ENCODE measurements at regions not wholly inside any gene's neighbourhood (a gene's known extent, or its start where the extent isn't known, plus 50 kb on each side); places are given as distances from the start of the nearest gene placed in this dataset.
"Not testable (repeated sequence)": the region's sequence is repeated elsewhere in the genome, so short reads cannot be mapped to it uniquely, and the experiment has no call there.

DNA sequence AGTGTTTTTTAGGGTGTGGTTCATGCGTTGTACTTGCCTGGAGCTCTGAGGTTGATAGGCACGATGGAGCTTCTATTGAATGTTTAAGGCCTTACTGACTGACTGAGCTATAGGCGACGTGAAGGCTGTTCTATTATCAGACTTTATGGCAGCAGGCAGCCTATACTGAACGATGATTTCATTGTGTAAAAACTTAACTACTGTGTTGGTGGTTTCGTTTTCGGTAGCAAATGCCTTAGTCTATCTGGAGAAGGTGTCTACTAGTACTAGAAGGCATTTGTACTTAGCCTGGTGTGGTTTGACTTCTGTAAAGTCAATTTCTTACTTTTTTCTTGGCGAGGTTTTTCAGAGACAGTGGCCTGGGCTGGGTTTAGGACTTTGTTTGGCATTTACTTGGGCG, 194.4 kb downstream of the OTOP1 start:
- TF ChIP-seq, protein P1, sequence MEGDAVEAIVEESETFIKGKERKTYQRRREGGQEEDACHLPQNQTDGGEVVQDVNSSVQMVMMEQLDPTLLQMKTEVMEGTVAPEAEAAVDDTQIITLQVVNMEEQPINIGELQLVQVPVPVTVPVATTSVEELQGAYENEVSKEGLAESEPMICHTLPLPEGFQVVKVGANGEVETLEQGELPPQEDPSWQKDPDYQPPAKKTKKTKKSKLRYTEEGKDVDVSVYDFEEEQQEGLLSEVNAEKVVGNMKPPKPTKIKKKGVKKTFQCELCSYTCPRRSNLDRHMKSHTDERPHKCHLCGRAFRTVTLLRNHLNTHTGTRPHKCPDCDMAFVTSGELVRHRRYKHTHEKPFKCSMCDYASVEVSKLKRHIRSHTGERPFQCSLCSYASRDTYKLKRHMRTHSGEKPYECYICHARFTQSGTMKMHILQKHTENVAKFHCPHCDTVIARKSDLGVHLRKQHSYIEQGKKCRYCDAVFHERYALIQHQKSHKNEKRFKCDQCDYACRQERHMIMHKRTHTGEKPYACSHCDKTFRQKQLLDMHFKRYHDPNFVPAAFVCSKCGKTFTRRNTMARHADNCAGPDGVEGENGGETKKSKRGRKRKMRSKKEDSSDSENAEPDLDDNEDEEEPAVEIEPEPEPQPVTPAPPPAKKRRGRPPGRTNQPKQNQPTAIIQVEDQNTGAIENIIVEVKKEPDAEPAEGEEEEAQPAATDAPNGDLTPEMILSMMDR (optimal IDR thresholded peaks at IDR 0.05 in 1 of 3, IDR thresholded peaks at IDR 0.05 in 1 of 3, conservative IDR thresholded peaks at IDR 0.05 in 1 of 3; ENCODE audit: extremely low read depth in 1 of 3, insufficient read depth in 2 of 3, low read length in 3 of 3) = not testable (repeated sequence)
- not testable (repeated sequence) for TF ChIP-seq EZH2 (IDR thresholded peaks at IDR 0.05; ENCODE audit: low read length)
